Endothelial cell of umbilical vein (primary cell): ENCODE measurements at regions not wholly inside any gene's neighbourhood (a gene's known extent, or its start where the extent isn't known, plus 50 kb on each side); places are given as distances from the start of the nearest gene placed in this dataset.

Experiments
- EZH2 ChIP-seq: IDR thresholded peaks from 2 replicates; pipeline ENCODE4 v1.6.1; 2012; ENCODE audit warnings: borderline replicate concordance, low read depth, mild to moderate bottlenecking, moderate library complexity, low read length, inconsistent platforms; ENCODE audit not compliant: severe bottlenecking
- POLR2AphosphoS5 ChIP-seq: IDR thresholded peaks from 2 replicates; pipeline ENCODE4 v1.6.1; 2012; ENCODE audit warnings: low read depth, mild to moderate bottlenecking, control low read depth, low read length, moderate library complexity; ENCODE audit not compliant: insufficient read depth
- TF ChIP-seq, protein P1 (sequence below), 2 donors: IDR thresholded peaks; 1 replicate in 1 of 2; 2 replicates in 1 of 2; pipeline ENCODE4 v1.5.1; 2011; ENCODE audit warnings: low read length in 2 of 2, mild to moderate bottlenecking in 2 of 2, moderate library complexity in 2 of 2, control low read depth in 1 of 2, inconsistent platforms in 1 of 2, low read depth in 1 of 2; ENCODE audit not compliant: insufficient read depth in 1 of 2; ENCODE audit errors: extremely low read depth in 1 of 2

DNA sequence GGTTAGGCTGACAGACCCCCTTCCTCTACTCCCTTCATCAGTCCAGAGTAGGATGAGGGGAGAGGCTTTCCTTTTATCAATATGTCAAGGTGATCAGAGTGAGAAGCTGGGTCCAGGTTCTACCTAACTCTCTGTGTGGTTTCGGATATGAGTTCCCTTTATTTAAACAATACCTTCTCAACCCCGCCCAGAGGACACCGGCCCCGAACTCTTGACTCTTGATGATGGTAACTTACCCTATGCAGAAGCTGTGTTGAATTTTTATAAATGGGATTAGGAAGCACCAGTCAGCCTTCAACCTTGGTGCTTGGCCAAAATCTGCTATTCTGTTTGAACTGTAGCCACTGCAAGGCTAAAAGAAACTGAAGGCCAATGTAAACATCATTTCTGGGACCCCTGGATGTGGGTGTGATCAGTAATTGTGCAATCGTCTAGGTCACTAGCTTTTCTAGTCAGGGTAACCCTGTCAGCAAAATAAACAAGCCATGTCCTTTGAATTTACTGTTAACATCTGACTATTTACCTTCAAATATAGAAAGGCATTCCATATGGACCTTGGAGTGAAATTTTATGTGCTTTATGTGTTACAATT, 398.3 kb downstream of the SEC16B start:
- TF ChIP-seq, protein P1, sequence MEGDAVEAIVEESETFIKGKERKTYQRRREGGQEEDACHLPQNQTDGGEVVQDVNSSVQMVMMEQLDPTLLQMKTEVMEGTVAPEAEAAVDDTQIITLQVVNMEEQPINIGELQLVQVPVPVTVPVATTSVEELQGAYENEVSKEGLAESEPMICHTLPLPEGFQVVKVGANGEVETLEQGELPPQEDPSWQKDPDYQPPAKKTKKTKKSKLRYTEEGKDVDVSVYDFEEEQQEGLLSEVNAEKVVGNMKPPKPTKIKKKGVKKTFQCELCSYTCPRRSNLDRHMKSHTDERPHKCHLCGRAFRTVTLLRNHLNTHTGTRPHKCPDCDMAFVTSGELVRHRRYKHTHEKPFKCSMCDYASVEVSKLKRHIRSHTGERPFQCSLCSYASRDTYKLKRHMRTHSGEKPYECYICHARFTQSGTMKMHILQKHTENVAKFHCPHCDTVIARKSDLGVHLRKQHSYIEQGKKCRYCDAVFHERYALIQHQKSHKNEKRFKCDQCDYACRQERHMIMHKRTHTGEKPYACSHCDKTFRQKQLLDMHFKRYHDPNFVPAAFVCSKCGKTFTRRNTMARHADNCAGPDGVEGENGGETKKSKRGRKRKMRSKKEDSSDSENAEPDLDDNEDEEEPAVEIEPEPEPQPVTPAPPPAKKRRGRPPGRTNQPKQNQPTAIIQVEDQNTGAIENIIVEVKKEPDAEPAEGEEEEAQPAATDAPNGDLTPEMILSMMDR (IDR thresholded peaks at IDR 0.05; ENCODE audit: extremely low read depth in 1 of 2, insufficient read depth in 1 of 2, low read depth in 1 of 2, low read length in 2 of 2) = no peak
- TF ChIP-seq POLR2AphosphoS5 = no peak
- TF ChIP-seq EZH2 = no peak
